Testis (tissue), 2 donors: ENCODE measurements at regions not wholly inside any gene's neighbourhood (a gene's known extent, or its start where the extent isn't known, plus 50 kb on each side); places are given as distances from the start of the nearest gene placed in this dataset.
"Not testable (repeated sequence)": the region's sequence is repeated elsewhere in the genome, so short reads cannot be mapped to it uniquely, and the experiment has no call there.

Experiments
- DNase-seq: peaks from one replicate; pipeline ENCODE4 v3.0.0-alpha.2; 2019
- H3K27ac ChIP-seq, 2 donors: fragments of 200-600 bp; sonication (generic); one replicate each; pipeline ENCODE4 v1.5.1; 2019
- H3K27me3 ChIP-seq: fragments of 200-600 bp; sonication (generic); one replicate; pipeline ENCODE4 v1.5.1; 2019
- H3K36me3 ChIP-seq: fragments of 200-600 bp; sonication (generic); one replicate; pipeline ENCODE4 v1.5.1; 2017; ENCODE audit warnings: low read depth; ENCODE audit errors: missing control alignments
- H3K4me1 ChIP-seq: fragments of 200-600 bp; sonication (generic); one replicate; pipeline ENCODE4 v1.5.1; 2019
- H3K4me3 ChIP-seq, 2 donors: fragments of 200-600 bp; sonication (generic); one replicate each; pipeline ENCODE4 v1.5.1; 2017 to 2019
- H3K9me3 ChIP-seq: fragments of 200-600 bp; sonication (generic); one replicate; pipeline ENCODE4 v1.5.1; 2017
- POLR2A ChIP-seq: fragments of 450-650 bp; IDR thresholded peaks from one replicate; pipeline ENCODE4 v1.6.1; 2017; ENCODE audit warnings: antibody characterized with exemption, mild to moderate bottlenecking, moderate library complexity
- WGBS, 2 donors: methylation state at CpG; one replicate each; pipeline ENCODE4 v1.1.5; 2018; 5-methylcytosine and 5-hydroxymethylcytosine counted together
- intact Hi-C: fragments of 100-400 bp; cut with DNase I; formaldehyde crosslinking; loops from one replicate; pipeline ENCODE4 v1.15.1; 2023; ENCODE audit warnings: low total_unique reads
- TF ChIP-seq, protein P1 (sequence below), 3 experiments: fragments of 450-650 bp in 2 of 3; fragments of 200-600 bp in 1 of 3; sonication (generic) in 1 of 3; IDR thresholded peaks; one replicate each; pipeline ENCODE4 v1.5.1; 2016 to 2019; ENCODE audit warnings: antibody characterized with exemption in 3 of 3, mild to moderate bottlenecking in 2 of 3, moderate library complexity in 1 of 3

DNA sequence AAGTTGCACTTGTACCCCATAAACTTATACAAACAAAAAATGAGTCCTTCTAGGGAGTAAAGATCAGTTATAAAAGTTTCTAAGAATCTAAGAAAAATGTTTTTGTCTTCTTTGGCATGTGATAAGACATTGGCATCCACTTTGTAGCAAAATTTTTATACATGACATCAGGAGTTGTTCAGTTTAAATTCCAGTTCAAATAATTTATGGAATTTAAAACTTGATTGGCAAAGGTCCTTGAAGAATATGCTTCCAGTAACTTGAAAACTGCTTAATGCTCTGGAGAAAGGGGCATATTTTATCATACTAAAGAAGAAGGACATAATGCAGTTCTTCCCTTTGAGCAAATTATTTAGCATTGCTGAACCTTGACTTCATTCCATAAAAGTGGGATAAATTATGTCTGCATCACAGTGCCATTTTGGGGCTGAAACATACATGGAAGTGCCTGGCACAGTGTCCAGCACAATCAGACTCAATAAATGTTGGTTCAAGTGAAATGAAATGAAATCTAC, 163.3 kb upstream of the IL15 start:
- H3K27ac ChIP-seq, result no peak overlapping the region
- H3K4me3 ChIP-seq, result no peak overlapping the region
- DNase-seq, result no peak
- H3K36me3 ChIP-seq, result no peaks in the 10 kb centered on the region
- H3K9me3 ChIP-seq, result no peaks in the 10 kb centered on the region
- intact Hi-C loops, result no loop called here
- no peaks in the 10 kb centered on the region for H3K4me1 ChIP-seq
- no peaks in the 10 kb centered on the region for H3K27me3 ChIP-seq
- no peak for TF ChIP-seq POLR2A
- TF ChIP-seq, protein P1, sequence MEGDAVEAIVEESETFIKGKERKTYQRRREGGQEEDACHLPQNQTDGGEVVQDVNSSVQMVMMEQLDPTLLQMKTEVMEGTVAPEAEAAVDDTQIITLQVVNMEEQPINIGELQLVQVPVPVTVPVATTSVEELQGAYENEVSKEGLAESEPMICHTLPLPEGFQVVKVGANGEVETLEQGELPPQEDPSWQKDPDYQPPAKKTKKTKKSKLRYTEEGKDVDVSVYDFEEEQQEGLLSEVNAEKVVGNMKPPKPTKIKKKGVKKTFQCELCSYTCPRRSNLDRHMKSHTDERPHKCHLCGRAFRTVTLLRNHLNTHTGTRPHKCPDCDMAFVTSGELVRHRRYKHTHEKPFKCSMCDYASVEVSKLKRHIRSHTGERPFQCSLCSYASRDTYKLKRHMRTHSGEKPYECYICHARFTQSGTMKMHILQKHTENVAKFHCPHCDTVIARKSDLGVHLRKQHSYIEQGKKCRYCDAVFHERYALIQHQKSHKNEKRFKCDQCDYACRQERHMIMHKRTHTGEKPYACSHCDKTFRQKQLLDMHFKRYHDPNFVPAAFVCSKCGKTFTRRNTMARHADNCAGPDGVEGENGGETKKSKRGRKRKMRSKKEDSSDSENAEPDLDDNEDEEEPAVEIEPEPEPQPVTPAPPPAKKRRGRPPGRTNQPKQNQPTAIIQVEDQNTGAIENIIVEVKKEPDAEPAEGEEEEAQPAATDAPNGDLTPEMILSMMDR (IDR thresholded peaks at IDR 0.05), result no peak

DNA sequence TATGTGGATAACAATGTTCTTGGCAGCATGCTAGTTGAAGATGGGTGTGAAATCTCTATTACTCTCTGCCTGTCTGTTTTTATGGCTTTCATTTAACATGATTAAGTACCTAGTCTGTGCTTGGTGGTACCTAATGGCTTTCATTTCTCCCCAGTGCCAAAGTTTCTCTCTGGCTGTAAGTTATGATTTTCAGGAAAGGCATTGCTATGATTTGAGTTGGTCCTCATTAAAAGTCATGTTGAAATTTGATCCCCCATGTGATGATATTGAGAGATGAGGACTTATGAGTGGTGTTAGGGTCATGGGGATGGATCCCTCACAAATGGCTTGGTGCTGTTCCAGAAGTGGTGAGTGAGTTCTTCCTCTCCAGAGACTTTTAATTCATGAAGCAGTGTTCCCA, 162.4 kb upstream of the IL15 start:
- DNase-seq, result no peak
- intact Hi-C loops, result no loop called here
- Histone ChIP-seq H3K27ac (no peak overlapping the region), H3K36me3 (no peaks in the 10 kb centered on the region), H3K4me3 (no peak overlapping the region), H3K9me3 (no peaks in the 10 kb centered on the region), H3K27me3 (no peaks in the 10 kb centered on the region), H3K4me1 (no peaks in the 10 kb centered on the region)
- TF ChIP-seq, protein P1 (IDR thresholded peaks at IDR 0.05), result no peak
- no peak for TF ChIP-seq POLR2A

DNA sequence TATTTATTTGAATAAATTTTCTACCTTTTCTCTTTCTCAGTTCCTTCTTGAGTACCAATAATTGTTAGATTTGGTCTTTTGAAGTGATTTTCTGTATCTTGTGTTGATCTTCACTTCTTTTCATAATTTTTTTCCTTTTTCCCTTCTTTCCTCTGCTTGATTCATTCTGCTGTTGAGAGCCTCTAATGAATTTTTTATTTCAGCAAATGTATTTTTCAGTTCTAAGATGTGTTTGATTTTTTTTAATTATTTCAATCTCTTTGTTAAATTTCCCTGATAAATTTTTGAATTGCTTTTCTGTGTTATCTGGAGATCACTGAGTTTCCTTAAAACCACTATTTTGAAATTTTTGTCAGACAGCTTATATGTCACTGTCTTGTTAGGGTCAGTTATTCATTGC, 155.4 kb upstream of the IL15 start:
- no peak for DNase-seq
- Histone ChIP-seq H3K27me3 (no peaks in the 10 kb centered on the region), H3K9me3 (no peaks in the 10 kb centered on the region), H3K4me3 (no peak overlapping the region), H3K36me3 (no peaks in the 10 kb centered on the region), H3K4me1 (no peaks in the 10 kb centered on the region), H3K27ac (no peak overlapping the region)
- TF ChIP-seq, protein P1 (IDR thresholded peaks at IDR 0.05), result no peak
- TF ChIP-seq POLR2A, result no peak
- intact Hi-C loops, result no loop called here

DNA sequence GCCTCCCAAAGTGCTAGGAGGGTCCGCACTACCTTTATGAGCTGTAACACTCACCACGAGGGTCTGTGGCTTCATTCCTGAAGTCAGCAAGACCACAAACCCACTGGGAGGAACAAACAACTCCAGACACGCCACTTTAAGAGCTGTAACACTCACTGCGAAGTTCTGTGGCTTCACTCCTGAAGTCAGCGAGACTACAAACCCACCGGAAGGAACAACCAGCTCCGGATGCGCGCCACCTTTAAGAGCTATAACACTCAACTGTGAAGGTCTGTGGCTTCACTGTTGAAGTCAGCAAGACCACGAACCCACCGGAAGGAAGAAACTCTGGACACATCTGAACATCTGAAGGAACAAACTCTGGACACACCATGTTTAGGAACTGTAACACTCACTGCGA, 152.1 kb upstream of the IL15 start:
- H3K36me3 ChIP-seq, DNase-seq, intact Hi-C loops: not testable (repeated sequence)

DNA sequence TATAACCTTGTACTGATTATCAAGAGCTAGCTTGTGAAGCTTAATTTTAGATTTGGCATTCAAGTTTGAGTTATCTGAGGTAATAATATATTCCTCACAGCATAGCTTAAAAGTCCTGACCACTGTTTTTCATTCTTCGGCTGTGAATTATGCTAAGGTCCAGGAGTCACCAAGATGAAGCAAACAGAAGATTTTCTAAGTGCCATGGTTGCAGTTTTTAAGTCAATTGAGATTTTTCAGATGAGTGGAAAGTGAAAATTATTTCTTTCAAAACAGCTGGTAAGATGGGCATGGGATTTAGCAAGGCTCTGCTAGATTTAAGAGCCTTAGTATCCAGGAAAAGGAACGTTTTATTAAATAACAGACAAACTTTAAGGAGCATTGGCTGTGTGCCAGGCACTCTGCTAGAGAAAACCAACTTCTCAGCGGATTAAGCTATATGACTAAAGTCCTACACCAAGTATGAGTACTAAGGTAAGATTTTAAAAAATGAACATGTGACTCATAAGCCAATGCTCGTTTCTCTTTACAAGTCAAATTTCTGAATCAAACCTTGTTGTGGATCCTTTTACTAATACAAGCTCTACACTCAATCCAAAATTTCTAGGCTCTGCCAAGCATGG, 149.9 kb upstream of the IL15 start:
- intact Hi-C loops, result no loop called here
- Histone ChIP-seq H3K27me3 (no peaks in the 10 kb centered on the region), H3K27ac (no peak overlapping the region), H3K36me3 (no peaks in the 10 kb centered on the region), H3K9me3 (no peaks in the 10 kb centered on the region), H3K4me1 (no peaks in the 10 kb centered on the region), H3K4me3 (no peak overlapping the region)
- 45 to 53% methylated on average over 4 of the region's 4 CpGs for WGBS, 2 donors
- TF ChIP-seq POLR2A, result no peak
- TF ChIP-seq, protein P1 (IDR thresholded peaks at IDR 0.05), result no peak
- no peak for DNase-seq

More for the DNA sequence above, 152.1 kb upstream of the IL15 start:
- 69 to 85% methylated on average over 12 of the region's 12 CpGs for WGBS, 2 donors
- not testable (repeated sequence) for H3K27me3 ChIP-seq, H3K9me3 ChIP-seq, H3K4me3 ChIP-seq, H3K27ac ChIP-seq, H3K4me1 ChIP-seq
